Osteocyte (in vitro differentiated cells): ENCODE measurements at regions not wholly inside any gene's neighbourhood (a gene's known extent, or its start where the extent isn't known, plus 50 kb on each side); places are given as distances from the start of the nearest gene placed in this dataset.

Experiments
- DNase-seq: peaks from one replicate; pipeline ENCODE4 v3.0.0; 2021; ENCODE audit warnings: mixed read lengths; ENCODE audit not compliant: unreplicated experiment; ENCODE audit errors: extremely low spot score
- H3K27ac Mint-ChIP-seq: one replicate; pipeline ENCODE4 v1.8.0; 2021; ENCODE audit warnings: mild to moderate bottlenecking, mixed read lengths; ENCODE audit not compliant: unreplicated experiment
- H3K27me3 Mint-ChIP-seq: one replicate; pipeline ENCODE4 v1.8.0; 2021; ENCODE audit warnings: mixed read lengths; ENCODE audit not compliant: unreplicated experiment
- H3K36me3 Mint-ChIP-seq: one replicate; pipeline ENCODE4 v1.8.0; 2021; ENCODE audit warnings: mixed read lengths; ENCODE audit not compliant: unreplicated experiment
- H3K4me1 Mint-ChIP-seq: one replicate; pipeline ENCODE4 v1.8.0; 2021; ENCODE audit warnings: mixed read lengths; ENCODE audit not compliant: unreplicated experiment
- H3K4me3 Mint-ChIP-seq: one replicate; pipeline ENCODE4 v1.8.0; 2021; ENCODE audit warnings: mild to moderate bottlenecking, moderate library complexity, mixed read lengths; ENCODE audit not compliant: unreplicated experiment
- H3K9me3 Mint-ChIP-seq: one replicate; pipeline ENCODE4 v1.8.0; 2021; ENCODE audit warnings: mixed read lengths; ENCODE audit not compliant: unreplicated experiment
- CTCF ChIP-seq: fragments of 200-600 bp; sonication (generic); IDR thresholded peaks from 2 replicates; pipeline ENCODE4 v1.5.0; 2021; ENCODE audit warnings: antibody characterized with exemption, mild to moderate bottlenecking, moderate library complexity

- Mint-ChIP-seq H3K4me3 (no peak overlapping the region), H3K27me3 (peaks cover 5% of the 10 kb centered on the region), H3K4me1 (no peaks in the 10 kb centered on the region), H3K36me3 (no peaks in the 10 kb centered on the region), H3K9me3 (peaks cover 7% of the 10 kb centered on the region), H3K27ac (no peak overlapping the region)
- TF ChIP-seq CTCF, result no peak
- no peak for DNase-seq
These were observed 801.6 kb downstream of the LUZP2 start for GRCh38 chr11:25298450-25298849.

DNA sequence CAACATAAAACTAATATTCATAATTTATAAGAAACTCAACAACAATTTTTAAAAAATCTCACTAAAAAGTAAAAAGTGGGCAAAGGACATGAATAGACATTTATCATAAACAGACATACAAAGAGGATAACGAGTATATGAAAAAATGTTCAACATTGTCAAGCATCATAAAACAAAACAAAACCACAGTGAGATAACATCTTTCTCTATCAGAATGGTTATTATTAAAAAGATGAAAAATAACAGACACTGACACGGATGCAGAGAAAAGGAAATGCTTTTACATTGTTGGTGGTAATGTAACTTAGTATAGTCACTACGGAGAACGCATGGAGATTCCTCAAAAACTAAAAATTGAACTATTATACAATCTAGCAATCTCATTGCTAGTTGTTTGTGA lies 813.0 kb downstream of the LUZP2 start:
- Mint-ChIP-seq H3K36me3 (no peaks in the 10 kb centered on the region), H3K27me3 (no peaks in the 10 kb centered on the region), H3K4me3 (no peak overlapping the region), H3K27ac (no peak overlapping the region), H3K4me1 (no peaks in the 10 kb centered on the region), H3K9me3 (peaks cover 21% of the 10 kb centered on the region)
- TF ChIP-seq CTCF, result no peak
- no peak for DNase-seq

GRCh38 chr11:25317216-25317615 lies 820.4 kb downstream of the LUZP2 start:
- Mint-ChIP-seq H3K27me3 (no peaks in the 10 kb centered on the region), H3K4me3 (no peak overlapping the region), H3K4me1 (no peaks in the 10 kb centered on the region), H3K27ac (no peak overlapping the region), H3K36me3 (no peaks in the 10 kb centered on the region), H3K9me3 (no peaks in the 10 kb centered on the region)
- no peak for DNase-seq
- TF ChIP-seq CTCF, result no peak

GRCh38 chr11:25319127-25319526 lies 822.3 kb downstream of the LUZP2 start:
- H3K4me3 Mint-ChIP-seq, result no peak overlapping the region
- no peak for TF ChIP-seq CTCF
- H3K9me3 Mint-ChIP-seq, result no peaks in the 10 kb centered on the region
- no peaks in the 10 kb centered on the region for H3K27me3 Mint-ChIP-seq
- H3K36me3 Mint-ChIP-seq, result no peaks in the 10 kb centered on the region
- no peak overlapping the region for H3K27ac Mint-ChIP-seq
- DNase-seq, result no peak
- no peaks in the 10 kb centered on the region for H3K4me1 Mint-ChIP-seq

GRCh38 chr11:25327656-25328055 lies 830.8 kb downstream of the LUZP2 start:
- no peak for DNase-seq
- Mint-ChIP-seq H3K27ac (no peak overlapping the region), H3K4me3 (no peak overlapping the region), H3K4me1 (no peaks in the 10 kb centered on the region), H3K36me3 (no peaks in the 10 kb centered on the region), H3K9me3 (no peaks in the 10 kb centered on the region), H3K27me3 (no peaks in the 10 kb centered on the region)
- TF ChIP-seq CTCF, result no peak
